GM23338 (cell line): ENCODE measurements at regions not wholly inside any gene's neighbourhood (a gene's known extent, or its start where the extent isn't known, plus 50 kb on each side); places are given as distances from the start of the nearest gene placed in this dataset.

Experiments
- ATAC-seq: fragments of 200-7000 bp; cut with Tn5 transposase; 3 replicates; pipeline ENCODE4 v1.9.1; 2020
- DNase-seq: peaks from one replicate; pipeline ENCODE4 v3.0.0-alpha.2; 2015; ENCODE audit warnings: low spot score
- H2AFZ ChIP-seq: fragments of 200-600 bp; sonication (generic); 2 replicates; pipeline ENCODE4 v1.8.0; 2016; ENCODE audit warnings: antibody characterized with exemption, mild to moderate bottlenecking, moderate library complexity
- H3F3A ChIP-seq: fragments of 200-600 bp; sonication (generic); replicated peaks from 2 replicates; pipeline ENCODE4 v1.8.0; 2017; ENCODE audit warnings: antibody characterized with exemption, mixed run types, low read depth
- H3K27ac ChIP-seq: fragments of 200-600 bp; sonication (generic); 2 replicates; pipeline ENCODE4 v1.6.1; 2016; ENCODE audit warnings: low read depth
- H3K27me3 ChIP-seq: fragments of 200-600 bp; sonication (generic); 2 replicates; pipeline ENCODE4 v1.8.0; 2016; ENCODE audit warnings: mild to moderate bottlenecking, mixed run types, moderate library complexity; ENCODE audit not compliant: insufficient read depth
- H3K36me3 ChIP-seq: fragments of 200-600 bp; sonication (generic); 2 replicates; pipeline ENCODE4 v1.8.0; 2016; ENCODE audit warnings: mild to moderate bottlenecking; ENCODE audit not compliant: insufficient read depth
- H3K4me1 ChIP-seq: fragments of 200-600 bp; sonication (generic); 2 replicates; pipeline ENCODE4 v1.8.0; 2016; ENCODE audit warnings: mild to moderate bottlenecking, moderate library complexity; ENCODE audit not compliant: insufficient read depth
- H3K4me2 ChIP-seq: fragments of 200-600 bp; sonication (generic); 2 replicates; pipeline ENCODE4 v1.7.1; 2017; ENCODE audit warnings: mixed run types
- H3K4me3 ChIP-seq: fragments of 200-600 bp; sonication (generic); 2 replicates; pipeline ENCODE4 v1.6.1; 2016; ENCODE audit warnings: mixed run types
- H3K79me2 ChIP-seq: fragments of 200-600 bp; sonication (generic); replicated peaks from 2 replicates; pipeline ENCODE4 v1.8.0; 2017; ENCODE audit warnings: mild to moderate bottlenecking; ENCODE audit not compliant: insufficient read depth
- H3K9me2 ChIP-seq: fragments of 200-600 bp; sonication (generic); 2 replicates; pipeline ENCODE4 v1.8.0; 2017; ENCODE audit not compliant: insufficient read depth
- H4K20me1 ChIP-seq: fragments of 200-600 bp; sonication (generic); replicated peaks from 2 replicates; pipeline ENCODE4 v1.8.0; 2017; ENCODE audit warnings: mild to moderate bottlenecking; ENCODE audit not compliant: insufficient read depth
- H3K27ac Mint-ChIP-seq: 2 replicates; pipeline ENCODE4 v1.8.0; 2020; ENCODE audit warnings: inconsistent platforms, mild to moderate bottlenecking, moderate library complexity, mixed read lengths
- H3K27me3 Mint-ChIP-seq: 3 replicates; pipeline ENCODE4 v1.8.0; 2022; ENCODE audit warnings: low read depth, mild to moderate bottlenecking, moderate library complexity, mixed read lengths, inconsistent platforms; ENCODE audit not compliant: insufficient read depth, poor library complexity
- H3K36me3 Mint-ChIP-seq: 3 replicates; pipeline ENCODE4 v1.8.0; 2021; ENCODE audit warnings: low read depth, mild to moderate bottlenecking, inconsistent platforms, moderate library complexity, mixed read lengths
- H3K4me1 Mint-ChIP-seq: 3 replicates; pipeline ENCODE4 v1.8.0; 2020; ENCODE audit warnings: mild to moderate bottlenecking, inconsistent platforms, mixed read lengths
- H3K4me3 Mint-ChIP-seq: 3 replicates; pipeline ENCODE4 v1.8.0; 2021; ENCODE audit warnings: moderate library complexity, mild to moderate bottlenecking, inconsistent platforms, mixed read lengths
- H3K9me3 Mint-ChIP-seq: 3 replicates; pipeline ENCODE4 v1.8.0; 2020; ENCODE audit warnings: moderate library complexity, mild to moderate bottlenecking, inconsistent platforms, mixed read lengths
- CREB1 ChIP-seq: fragments of 250-450 bp; sonication (Bioruptor Pico); IDR thresholded peaks from 2 replicates; pipeline ENCODE4 v1.5.0; 2020; ENCODE audit warnings: low read depth, mild to moderate bottlenecking, moderate library complexity
- EZH2 ChIP-seq: fragments of 200-600 bp; sonication (generic); IDR thresholded peaks from one replicate; pipeline ENCODE4 v1.8.0; 2017; ENCODE audit warnings: antibody characterized with exemption, mild to moderate bottlenecking, low read depth; ENCODE audit not compliant: unreplicated experiment
- EZH2phosphoT487 ChIP-seq: fragments of 200-600 bp; sonication (generic); IDR thresholded peaks from one replicate; pipeline ENCODE4 v1.8.1; 2018; ENCODE audit warnings: antibody characterized with exemption; ENCODE audit not compliant: unreplicated experiment
- NANOG ChIP-seq: IDR thresholded peaks from 2 replicates; pipeline ENCODE4 v1.6.1; 2016; ENCODE audit warnings: antibody characterized with exemption, borderline replicate concordance
- ZNF114 ChIP-seq: fragments of 250-450 bp; sonication (Bioruptor Pico); IDR thresholded peaks from 2 replicates; pipeline ENCODE4 v1.5.0; 2020; ENCODE audit warnings: mild to moderate bottlenecking, moderate library complexity
- ZNF462 ChIP-seq: fragments of 250-450 bp; sonication (Bioruptor Pico); IDR thresholded peaks from 2 replicates; pipeline ENCODE4 v1.5.0; 2020; ENCODE audit warnings: mild to moderate bottlenecking, moderate library complexity
- TF ChIP-seq, protein P1 (sequence below), 2 experiments: fragments of 200-600 bp in 1 of 2; sonication (generic) in 1 of 2; conservative IDR thresholded peaks; 2 replicates each; pipeline versions ENCODE4 v1.5.1 to v1.6.1; 2016 to 2017; ENCODE audit warnings: antibody characterized with exemption in 2 of 2, low read depth in 2 of 2, mild to moderate bottlenecking in 2 of 2, moderate library complexity in 1 of 2

- DNase-seq (no peak), ATAC-seq (no peak)
- Histone ChIP-seq H3K79me2 (no peaks in the 10 kb centered on the region), H3K4me1 (no peaks in the 10 kb centered on the region), H3K4me2 (no peak overlapping the region), H3K4me3 (no peak overlapping the region), H3F3A (no peaks in the 10 kb centered on the region), H3K9me2 (no peaks in the 10 kb centered on the region; the same call in 1 of the 2 replicates), H3K36me3 (no peaks in the 10 kb centered on the region), H2AFZ (peak overlapping the region; percentile 23; the same call in 1 of the 2 replicates), H3K27me3 (no peaks in the 10 kb centered on the region), H4K20me1 (no peaks in the 10 kb centered on the region), H3K27ac (no peak overlapping the region)
- Mint-ChIP-seq H3K27ac (no peak overlapping the region), H3K4me3 (no peak overlapping the region), H3K9me3 (peaks cover 13% of the 10 kb centered on the region), H3K27me3 (no peaks in the 10 kb centered on the region), H3K4me1 (peaks cover 17% of the 10 kb centered on the region), H3K36me3 (peaks cover 9% of the 10 kb centered on the region; the same call in 2 of the 3 replicates)
- TF ChIP-seq, protein P1, sequence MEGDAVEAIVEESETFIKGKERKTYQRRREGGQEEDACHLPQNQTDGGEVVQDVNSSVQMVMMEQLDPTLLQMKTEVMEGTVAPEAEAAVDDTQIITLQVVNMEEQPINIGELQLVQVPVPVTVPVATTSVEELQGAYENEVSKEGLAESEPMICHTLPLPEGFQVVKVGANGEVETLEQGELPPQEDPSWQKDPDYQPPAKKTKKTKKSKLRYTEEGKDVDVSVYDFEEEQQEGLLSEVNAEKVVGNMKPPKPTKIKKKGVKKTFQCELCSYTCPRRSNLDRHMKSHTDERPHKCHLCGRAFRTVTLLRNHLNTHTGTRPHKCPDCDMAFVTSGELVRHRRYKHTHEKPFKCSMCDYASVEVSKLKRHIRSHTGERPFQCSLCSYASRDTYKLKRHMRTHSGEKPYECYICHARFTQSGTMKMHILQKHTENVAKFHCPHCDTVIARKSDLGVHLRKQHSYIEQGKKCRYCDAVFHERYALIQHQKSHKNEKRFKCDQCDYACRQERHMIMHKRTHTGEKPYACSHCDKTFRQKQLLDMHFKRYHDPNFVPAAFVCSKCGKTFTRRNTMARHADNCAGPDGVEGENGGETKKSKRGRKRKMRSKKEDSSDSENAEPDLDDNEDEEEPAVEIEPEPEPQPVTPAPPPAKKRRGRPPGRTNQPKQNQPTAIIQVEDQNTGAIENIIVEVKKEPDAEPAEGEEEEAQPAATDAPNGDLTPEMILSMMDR (conservative IDR thresholded peaks at IDR 0.05; ENCODE audit: low read depth in 2 of 2), result no peak
- TF ChIP-seq ZNF114 (no peak), EZH2 (no peak)
These were observed 1045.5 kb upstream of the NXPH2 start for GRCh38 chr2:139825726-139826125.

DNA sequence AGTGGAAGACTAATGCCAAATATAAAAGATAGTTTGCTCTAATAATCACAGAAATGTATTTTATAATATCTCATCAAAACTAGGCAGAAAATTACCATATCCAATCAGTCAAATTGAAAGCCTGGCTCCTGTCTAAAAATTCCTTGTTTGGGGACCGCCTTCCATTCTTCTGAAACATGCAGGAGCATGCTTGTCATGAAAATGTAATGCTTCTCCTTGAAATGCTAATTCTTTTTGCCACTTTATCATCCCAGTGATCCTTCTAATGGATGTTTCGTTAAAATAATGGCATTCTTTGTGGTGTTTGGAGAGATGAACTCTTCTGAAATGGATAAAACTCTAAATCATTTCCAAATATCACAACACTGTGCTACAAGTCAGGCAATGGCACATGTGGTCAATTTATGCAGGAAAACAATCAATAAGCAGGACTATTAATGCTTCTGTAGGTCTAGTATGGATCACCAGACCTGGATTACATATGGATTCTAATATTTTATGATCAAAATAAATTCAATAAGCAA lies 1039.1 kb upstream of the NXPH2 start:
- no peak overlapping the region; the same call in 1 of the 2 replicates for H3K27ac Mint-ChIP-seq
- Histone ChIP-seq H2AFZ (no peak overlapping the region; the same call in 1 of the 2 replicates), H3K4me1 (no peaks in the 10 kb centered on the region), H3K27ac (no peak overlapping the region), H3K36me3 (no peaks in the 10 kb centered on the region), H3K9me2 (no peaks in the 10 kb centered on the region), H3K4me3 (no peak overlapping the region), H3K27me3 (no peaks in the 10 kb centered on the region), H3F3A (no peaks in the 10 kb centered on the region), H3K79me2 (no peaks in the 10 kb centered on the region), H4K20me1 (no peaks in the 10 kb centered on the region), H3K4me2 (no peak overlapping the region)
- H3K9me3 Mint-ChIP-seq, result peaks cover 13% of the 10 kb centered on the region
- DNase-seq (no peak), ATAC-seq (no peak)
- H3K4me3 Mint-ChIP-seq, result no peak overlapping the region
- TF ChIP-seq NANOG, result no peak
- H3K4me1 Mint-ChIP-seq, result peaks cover under 1% of the 10 kb centered on the region; the same call in 2 of the 3 replicates
- H3K36me3 Mint-ChIP-seq, result peaks cover 9% of the 10 kb centered on the region; the same call in 2 of the 3 replicates
- no peaks in the 10 kb centered on the region for H3K27me3 Mint-ChIP-seq

GRCh38 chr2:139814458-139814857 lies 1034.3 kb upstream of the NXPH2 start:
- Histone ChIP-seq H3F3A (no peaks in the 10 kb centered on the region), H3K36me3 (no peaks in the 10 kb centered on the region), H3K4me3 (no peak overlapping the region), H3K27ac (no peak overlapping the region), H3K79me2 (no peaks in the 10 kb centered on the region), H3K9me2 (no peaks in the 10 kb centered on the region), H3K27me3 (no peaks in the 10 kb centered on the region), H3K4me2 (no peak overlapping the region), H3K4me1 (no peaks in the 10 kb centered on the region; the same call in 1 of the 2 replicates), H2AFZ (no peak overlapping the region), H4K20me1 (no peaks in the 10 kb centered on the region)
- DNase-seq (no peak), ATAC-seq (no peak)
- Mint-ChIP-seq H3K27ac (no peak overlapping the region), H3K36me3 (no peaks in the 10 kb centered on the region), H3K27me3 (no peaks in the 10 kb centered on the region), H3K9me3 (no peaks in the 10 kb centered on the region), H3K4me1 (peaks cover 9% of the 10 kb centered on the region; the same call in 2 of the 3 replicates), H3K4me3 (no peak overlapping the region)
- TF ChIP-seq CREB1 (CRISPR knock-in tag) (no peak), ZNF462 (no peak), EZH2phosphoT487 (no peak)
